IMR-90 (cell line): ENCODE measurements at regions not wholly inside any gene's neighbourhood (a gene's known extent, or its start where the extent isn't known, plus 50 kb on each side); places are given as distances from the start of the nearest gene placed in this dataset.

ENCODE experiments used
- ATAC-seq: fragments of 200-7000 bp; cut with Tn5 transposase; 2 replicates; pipeline ENCODE4 v1.9.1; 2020; ENCODE audit warnings: low read depth, mild to moderate bottlenecking, moderate library complexity
- BruUV-seq: library from RNA; stranded (reverse); fragments of 400-500 nt; replicated peaks from 2 replicates; lab custom pipeline; 2021; lab: Mats Ljungman, UMichigan
- CTCF ChIA-PET: fragments of 300-600 bp; formaldehyde crosslinking; extraction: SDS; loops from one replicate; lab custom pipeline; 2021; ENCODE audit warnings: antibody characterized with exemption; lab: Yijun Ruan, JAX
- POLR2A ChIA-PET: fragments of 300-600 bp; sonication (Branson Sonifier 250); formaldehyde crosslinking; loops from one replicate; lab custom pipeline; 2022; ENCODE audit warnings: antibody characterized with exemption; ENCODE audit not compliant: unreplicated experiment; lab: Charles Lee
- DNase-seq: peaks from one replicate; pipeline ENCODE4 v3.0.0; 2013
- H2AFZ ChIP-seq: replicated peaks from 2 replicates; pipeline ENCODE3; 2013; ENCODE audit warnings: low read length, mild to moderate bottlenecking; ENCODE audit not compliant: poor library complexity
- H2AK5ac ChIP-seq: 2 replicates; pipeline ENCODE4 v1.6.1; 2013; ENCODE audit warnings: low read depth, low read length, inconsistent platforms
- H2AK9ac ChIP-seq: replicated peaks from 2 replicates; pipeline ENCODE3; 2013; ENCODE audit warnings: mild to moderate bottlenecking, low read depth, low read length, moderate library complexity; ENCODE audit not compliant: poor library complexity
- H2BK120ac ChIP-seq: 2 replicates; pipeline ENCODE4 v1.6.1; 2013; ENCODE audit warnings: low read depth, low read length, inconsistent platforms
- H2BK15ac ChIP-seq: 3 replicates; pipeline ENCODE4 v1.6.1; 2013; ENCODE audit warnings: low read depth, low read length, inconsistent platforms
- H2BK20ac ChIP-seq: 2 replicates; pipeline ENCODE4 v1.6.1; 2013; ENCODE audit warnings: low read depth, mild to moderate bottlenecking, inconsistent platforms, low read length, moderate library complexity
- H2BK5ac ChIP-seq: 2 replicates; pipeline ENCODE4 v1.6.1; 2013; ENCODE audit warnings: mild to moderate bottlenecking, low read depth, low read length, inconsistent platforms; ENCODE audit not compliant: poor library complexity, severe bottlenecking
- H3K14ac ChIP-seq: replicated peaks from 2 replicates; pipeline ENCODE4 v1.6.1; 2013; ENCODE audit warnings: low read depth, low read length, inconsistent platforms
- H3K18ac ChIP-seq: 2 replicates; pipeline ENCODE4 v1.6.1; 2013; ENCODE audit warnings: low read depth, low read length, control low read depth
- H3K23ac ChIP-seq: 2 replicates; pipeline ENCODE4 v1.6.1; 2013; ENCODE audit warnings: low read depth, low read length, inconsistent platforms
- H3K27ac ChIP-seq: 2 replicates; pipeline ENCODE4 v1.5.1; 2013; ENCODE audit warnings: mild to moderate bottlenecking, control low read depth, low read length; ENCODE audit not compliant: insufficient read depth
- H3K27me3 ChIP-seq: 2 replicates; pipeline ENCODE4 v1.6.1; 2013; ENCODE audit warnings: low read length; ENCODE audit not compliant: control insufficient read depth, insufficient read depth
- H3K36me3 ChIP-seq: 2 replicates; pipeline ENCODE4 v1.6.1; 2013; ENCODE audit warnings: low read length, mixed read lengths; ENCODE audit not compliant: control insufficient read depth, insufficient read depth
- H3K4ac ChIP-seq: 2 replicates; pipeline ENCODE4 v1.6.1; 2013; ENCODE audit warnings: low read depth, low read length, inconsistent platforms
- H3K4me1 ChIP-seq: 2 replicates; pipeline ENCODE4 v1.6.1; 2013; ENCODE audit warnings: low read length, mixed read lengths; ENCODE audit not compliant: control insufficient read depth, insufficient read depth
- H3K4me2 ChIP-seq: 2 replicates; pipeline ENCODE4 v1.6.1; 2013; ENCODE audit warnings: low read depth, mild to moderate bottlenecking, control low read depth, low read length, moderate library complexity
- H3K4me3 ChIP-seq: 2 replicates; pipeline ENCODE4 v1.5.1; 2013; ENCODE audit warnings: low read depth, mild to moderate bottlenecking, control low read depth, low read length, moderate library complexity; ENCODE audit not compliant: insufficient read depth
- H3K56ac ChIP-seq: 2 replicates; pipeline ENCODE4 v1.6.1; 2013; ENCODE audit warnings: low read length, inconsistent platforms; ENCODE audit not compliant: insufficient read depth; ENCODE audit errors: extremely low read depth
- H3K79me1 ChIP-seq, 2 experiments: 2 replicates each; pipeline ENCODE4 v1.6.1; 2013; ENCODE audit warnings: low read length in 2 of 2, inconsistent platforms in 1 of 2, low read depth in 1 of 2
- H3K9ac ChIP-seq: 2 replicates; pipeline ENCODE4 v1.6.1; 2013; ENCODE audit warnings: low read depth, low read length, control low read depth
- H3K9me1 ChIP-seq: 2 replicates; pipeline ENCODE4 v1.6.1; 2013; ENCODE audit warnings: low read length, inconsistent platforms; ENCODE audit not compliant: insufficient read depth
- H3K9me3 ChIP-seq: 2 replicates; pipeline ENCODE4 v1.6.1; 2013; ENCODE audit warnings: low read length; ENCODE audit not compliant: control insufficient read depth, insufficient read depth
- H4K20me1 ChIP-seq: 2 replicates; pipeline ENCODE4 v1.6.1; 2013; ENCODE audit warnings: low read length, inconsistent platforms; ENCODE audit not compliant: insufficient read depth
- H4K5ac ChIP-seq: 2 replicates; pipeline ENCODE4 v1.6.1; 2013; ENCODE audit warnings: mild to moderate bottlenecking, low read depth, low read length, control low read depth
- H4K8ac ChIP-seq, 2 experiments: 2 replicates each; pipeline ENCODE4 v1.6.1; 2013; ENCODE audit warnings: low read depth in 2 of 2, low read length in 2 of 2, control low read depth in 1 of 2, inconsistent platforms in 1 of 2
- H4K91ac ChIP-seq: 2 replicates; pipeline ENCODE4 v1.6.1; 2013; ENCODE audit warnings: low read depth, low read length, inconsistent platforms; ENCODE audit not compliant: insufficient read depth
- BHLHE40 ChIP-seq: fragments of 150-350 bp; IDR thresholded peaks from 2 replicates; pipeline ENCODE4 v1.6.1; 2016; ENCODE audit warnings: mild to moderate bottlenecking, low read depth, low read length
- CEBPB ChIP-seq: IDR thresholded peaks from 2 replicates; pipeline ENCODE4 v1.6.1; 2012; ENCODE audit warnings: low read depth, low read length, improper control_type of control experiment
- CHD1 ChIP-seq: IDR thresholded peaks from 2 replicates; pipeline ENCODE4 v1.6.1; 2012; ENCODE audit warnings: low read depth, low read length, improper control_type of control experiment
- FOS ChIP-seq: fragments of 150-350 bp; IDR thresholded peaks from 2 replicates; pipeline ENCODE4 v1.6.1; 2016; ENCODE audit warnings: low read depth, low read length
- MAFK ChIP-seq: IDR thresholded peaks from 2 replicates; pipeline ENCODE4 v1.6.1; 2012; ENCODE audit warnings: low read depth, low read length, improper control_type of control experiment
- MAZ ChIP-seq: IDR thresholded peaks from 2 replicates; pipeline ENCODE4 v1.6.1; 2012; ENCODE audit warnings: low read depth, mild to moderate bottlenecking, low read length, improper control_type of control experiment, moderate library complexity, borderline replicate concordance
- MXI1 ChIP-seq: IDR thresholded peaks from 2 replicates; pipeline ENCODE4 v1.6.1; 2012; ENCODE audit warnings: low read depth, mild to moderate bottlenecking, low read length, moderate library complexity, borderline replicate concordance
- NFE2L2 ChIP-seq: fragments of 150-350 bp; IDR thresholded peaks from 2 replicates; pipeline ENCODE4 v1.6.1; 2016; ENCODE audit warnings: low read depth, mild to moderate bottlenecking, low read length
- POLR2A ChIP-seq: IDR thresholded peaks from 2 replicates; pipeline ENCODE4 v1.6.1; 2012; ENCODE audit warnings: mild to moderate bottlenecking, low read depth, low read length
- RAD21 ChIP-seq: IDR thresholded peaks from 2 replicates; pipeline ENCODE4 v1.6.1; 2012; ENCODE audit warnings: low read length, improper control_type of control experiment
- RCOR1 ChIP-seq: IDR thresholded peaks from 2 replicates; pipeline ENCODE4 v1.6.1; 2012; ENCODE audit warnings: mild to moderate bottlenecking, low read length, improper control_type of control experiment; ENCODE audit not compliant: insufficient replicate concordance
- RFX5 ChIP-seq: IDR thresholded peaks from 2 replicates; pipeline ENCODE4 v1.8.0; 2012; ENCODE audit warnings: low read depth, mild to moderate bottlenecking, low read length, moderate library complexity
- SMC3 ChIP-seq: fragments of 150-350 bp; IDR thresholded peaks from 2 replicates; pipeline ENCODE4 v1.6.1; 2016; ENCODE audit warnings: low read depth, mild to moderate bottlenecking, antibody characterized with exemption, low read length, moderate library complexity
- USF2 ChIP-seq: fragments of 150-350 bp; IDR thresholded peaks from 2 replicates; pipeline ENCODE4 v1.6.1; 2017; ENCODE audit warnings: mild to moderate bottlenecking, antibody characterized with exemption, low read length, low read depth
- dilution Hi-C: fragments of 300-500 bp; cut with HindIII; formaldehyde crosslinking; loops from one replicate; pipeline ENCODE4 v1.14.3; 2018; ENCODE audit warnings: low sequenced_read_pairs; ENCODE audit not compliant: unreplicated experiment
- in situ Hi-C: fragments of 300-500 bp; cut with MboI; formaldehyde crosslinking; loops from 3 replicates; pipeline ENCODE4 v1.14.3; 2019; ENCODE audit warnings: low sequenced_read_pairs, inconsistent platforms, mixed read lengths
- intact Hi-C: fragments of 100-400 bp; cut with micrococcal nuclease; formaldehyde crosslinking; loops from 2 replicates; pipeline ENCODE4 v1.10.0; 2022
- TF ChIP-seq, protein P1 (sequence below): fragments of 150-350 bp; IDR thresholded peaks from 2 replicates; pipeline ENCODE4 v1.6.1; 2016; ENCODE audit warnings: low read depth, mild to moderate bottlenecking, low read length, moderate library complexity, borderline replicate concordance
- TF ChIP-seq, protein P2 (sequence below): conservative IDR thresholded peaks from 2 replicates; pipeline ENCODE4 v1.5.1; 2012; ENCODE audit warnings: mild to moderate bottlenecking, low read depth, low read length, improper control_type of control experiment

DNA sequence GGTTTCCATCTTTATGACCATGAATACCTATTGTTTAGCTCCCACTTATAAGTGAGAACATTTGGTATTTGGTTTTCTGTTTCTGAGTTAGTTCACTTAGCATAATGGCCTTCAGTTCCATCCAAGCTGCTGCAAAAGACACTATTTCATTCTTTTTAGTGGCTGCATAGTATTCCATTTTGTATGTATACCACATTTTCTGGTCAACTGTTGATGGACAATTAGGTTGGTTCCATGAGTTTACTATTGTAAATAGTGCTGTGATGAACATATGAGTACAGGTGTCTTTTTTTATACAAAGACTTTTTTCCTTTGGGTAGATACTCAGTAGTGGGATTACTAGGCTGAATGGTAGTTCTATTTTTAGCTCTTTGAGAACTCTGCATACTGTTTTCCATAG is 87.8 kb upstream of the GOT2 start:
- dilution Hi-C loops = no loop called here
- TF ChIP-seq CEBPB = no peak
- TF ChIP-seq BHLHE40 = no peak
- no peak for TF ChIP-seq USF2
- no peak for TF ChIP-seq MAZ
- no peak for TF ChIP-seq SMC3
- TF ChIP-seq, protein P1, sequence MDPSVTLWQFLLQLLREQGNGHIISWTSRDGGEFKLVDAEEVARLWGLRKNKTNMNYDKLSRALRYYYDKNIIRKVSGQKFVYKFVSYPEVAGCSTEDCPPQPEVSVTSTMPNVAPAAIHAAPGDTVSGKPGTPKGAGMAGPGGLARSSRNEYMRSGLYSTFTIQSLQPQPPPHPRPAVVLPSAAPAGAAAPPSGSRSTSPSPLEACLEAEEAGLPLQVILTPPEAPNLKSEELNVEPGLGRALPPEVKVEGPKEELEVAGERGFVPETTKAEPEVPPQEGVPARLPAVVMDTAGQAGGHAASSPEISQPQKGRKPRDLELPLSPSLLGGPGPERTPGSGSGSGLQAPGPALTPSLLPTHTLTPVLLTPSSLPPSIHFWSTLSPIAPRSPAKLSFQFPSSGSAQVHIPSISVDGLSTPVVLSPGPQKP = no peak
- TF ChIP-seq MAFK = no peak
- no peak for TF ChIP-seq MXI1
- TF ChIP-seq RFX5 = no peak
- TF ChIP-seq, protein P2, sequence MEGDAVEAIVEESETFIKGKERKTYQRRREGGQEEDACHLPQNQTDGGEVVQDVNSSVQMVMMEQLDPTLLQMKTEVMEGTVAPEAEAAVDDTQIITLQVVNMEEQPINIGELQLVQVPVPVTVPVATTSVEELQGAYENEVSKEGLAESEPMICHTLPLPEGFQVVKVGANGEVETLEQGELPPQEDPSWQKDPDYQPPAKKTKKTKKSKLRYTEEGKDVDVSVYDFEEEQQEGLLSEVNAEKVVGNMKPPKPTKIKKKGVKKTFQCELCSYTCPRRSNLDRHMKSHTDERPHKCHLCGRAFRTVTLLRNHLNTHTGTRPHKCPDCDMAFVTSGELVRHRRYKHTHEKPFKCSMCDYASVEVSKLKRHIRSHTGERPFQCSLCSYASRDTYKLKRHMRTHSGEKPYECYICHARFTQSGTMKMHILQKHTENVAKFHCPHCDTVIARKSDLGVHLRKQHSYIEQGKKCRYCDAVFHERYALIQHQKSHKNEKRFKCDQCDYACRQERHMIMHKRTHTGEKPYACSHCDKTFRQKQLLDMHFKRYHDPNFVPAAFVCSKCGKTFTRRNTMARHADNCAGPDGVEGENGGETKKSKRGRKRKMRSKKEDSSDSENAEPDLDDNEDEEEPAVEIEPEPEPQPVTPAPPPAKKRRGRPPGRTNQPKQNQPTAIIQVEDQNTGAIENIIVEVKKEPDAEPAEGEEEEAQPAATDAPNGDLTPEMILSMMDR = no peak
- TF ChIP-seq NFE2L2 = no peak
- no peak for TF ChIP-seq RAD21
- TF ChIP-seq FOS = no peak
- no peak for TF ChIP-seq RCOR1
- no peak for TF ChIP-seq POLR2A
- TF ChIP-seq CHD1 = no peak
- Histone ChIP-seq H3K79me1 (no peaks in the 10 kb centered on the region), H3K4me2 (no peak overlapping the region), H3K4me1 (no peaks in the 10 kb centered on the region), H3K4ac (no peak overlapping the region), H2AFZ (no peak overlapping the region), H2AK5ac (no peak overlapping the region), H2AK9ac (no peak overlapping the region), H3K18ac (no peak overlapping the region), H4K20me1 (no peaks in the 10 kb centered on the region), H4K5ac (no peak overlapping the region), H2BK20ac (no peak overlapping the region), H3K9me3 (peaks cover 2% of the 10 kb centered on the region; the same call in 1 of the 2 replicates), H2BK5ac (no peak overlapping the region), H2BK15ac (no peak overlapping the region), H3K27ac (no peak overlapping the region), H4K91ac (no peak overlapping the region), H3K56ac (no peak overlapping the region), H2BK120ac (no peak overlapping the region), H3K27me3 (no peaks in the 10 kb centered on the region), H4K8ac (no peak overlapping the region), H3K4me3 (no peak overlapping the region), H3K9me1 (no peaks in the 10 kb centered on the region), H3K14ac (no peak overlapping the region), H3K23ac (no peak overlapping the region), H3K9ac (no peak overlapping the region), H3K36me3 (no peaks in the 10 kb centered on the region)
- no TSS peak for BruUV-seq
- ATAC-seq (no peak), DNase-seq (no peak)
- POLR2A ChIA-PET = no interaction called here
- intact Hi-C loops = no loop called here
- CTCF ChIA-PET = no interaction called here
- in situ Hi-C loops = no loop called here
